A549 (cell line): ENCODE measurements at regions not wholly inside any gene's neighbourhood (a gene's known extent, or its start where the extent isn't known, plus 50 kb on each side); places are given as distances from the start of the nearest gene placed in this dataset.

Experiments used
- ATAC-seq, 2 experiments: fragments of 200-7000 bp in 1 of 2; fragments of >200 bp in 1 of 2; cut with Nextera tagmentation in 1 of 2; cut with Tn5 transposase in 1 of 2; 3 replicates each; pipeline versions ENCODE4 v1.8.0 to v1.9.1; 2018 to 2020; ENCODE audit warnings: mild to moderate bottlenecking in 1 of 2, moderate library complexity in 1 of 2
- CTCF ChIA-PET: fragments of 300-600 bp; sonication (Branson Sonifier 250); formaldehyde crosslinking; extraction: SDS; loops from one replicate; lab custom pipeline; 2021; ENCODE audit warnings: antibody characterized with exemption, inconsistent platforms; lab: Yijun Ruan, JAX
- POLR2A ChIA-PET: fragments of 350-600 bp; formaldehyde crosslinking; extraction: SDS; loops from one replicate; lab custom pipeline; 2021; ENCODE audit warnings: antibody characterized with exemption, inconsistent platforms; lab: Yijun Ruan, JAX
- DNase-seq, 2 experiments: peaks; one replicate each; pipeline versions ENCODE4 v3.0.0 to v3.0.0-alpha.2; 2011 to 2016; ENCODE audit warnings: low read depth in 1 of 2, low spot score in 1 of 2
- FAIRE-seq: peaks from 2 replicates; lab custom pipeline; 2011; peaks lifted over from hg19 to GRCh38; lab: Jason Lieb, UNC
- H3K27ac ChIP-seq, 2 experiments: fragments of >200 bp; sonication (Bioruptor Twin); formaldehyde crosslinking; 3 replicates each; pipeline ENCODE4 v1.5.1; 2016 to 2017
- H3K4me1 ChIP-seq: fragments of >200 bp; sonication (Bioruptor Twin); formaldehyde crosslinking; 3 replicates; pipeline ENCODE4 v1.6.1; 2016
- H3K4me2 ChIP-seq: fragments of >200 bp; sonication (Bioruptor Twin); formaldehyde crosslinking; 3 replicates; pipeline ENCODE4 v1.6.1; 2016
- H3K4me3 ChIP-seq: fragments of >200 bp; sonication (Bioruptor Twin); formaldehyde crosslinking; 3 replicates; pipeline ENCODE4 v1.5.1; 2016
- H3K9me3 ChIP-seq: fragments of >200 bp; sonication (Bioruptor Twin); formaldehyde crosslinking; 3 replicates; pipeline ENCODE4 v1.6.1; 2016
- ATOH8 ChIP-seq: fragments of 250-450 bp; sonication (Bioruptor Pico); IDR thresholded peaks from 2 replicates; pipeline ENCODE4 v1.5.0; 2020; ENCODE audit warnings: low read depth, mild to moderate bottlenecking, moderate library complexity
- BCL3 ChIP-seq: fragments of >200 bp; sonication (Bioruptor Twin); formaldehyde crosslinking; IDR thresholded peaks from 3 replicates; pipeline ENCODE4 v1.6.1; 2016
- BHLHE40 ChIP-seq: IDR thresholded peaks from 2 replicates; pipeline ENCODE4 v1.6.1; 2012; ENCODE audit warnings: low read depth, low read length, inconsistent platforms
- CBX2 ChIP-seq: fragments of 200-600 bp; sonication (generic); IDR thresholded peaks from 2 replicates; pipeline ENCODE4 v1.6.1; 2016; ENCODE audit warnings: low read depth, mild to moderate bottlenecking, borderline replicate concordance
- CBX8 ChIP-seq: fragments of 200-600 bp; sonication (generic); IDR thresholded peaks from 2 replicates; pipeline ENCODE4 v1.6.1; 2016
- CEBPB ChIP-seq, 2 experiments: fragments of >200 bp in 1 of 2; sonication (Bioruptor Twin) in 1 of 2; formaldehyde crosslinking in 1 of 2; IDR thresholded peaks; 2 replicates each; pipeline ENCODE4 v1.6.1; 2012 to 2016
- CTCF ChIP-seq: fragments of >200 bp; sonication (Bioruptor Twin); formaldehyde crosslinking; IDR thresholded peaks from 3 replicates; pipeline ENCODE4 v1.5.1; 2016
- EHF ChIP-seq: fragments of 250-450 bp; sonication (Bioruptor Pico); IDR thresholded peaks from 2 replicates; pipeline ENCODE4 v1.5.0; 2020; ENCODE audit warnings: mild to moderate bottlenecking
- ESRRA ChIP-seq: fragments of 150-350 bp; IDR thresholded peaks from 2 replicates; pipeline ENCODE4 v1.6.1; 2014; ENCODE audit warnings: mild to moderate bottlenecking, low read length, borderline replicate concordance
- FOSB ChIP-seq: fragments of 250-450 bp; sonication (Bioruptor Pico); IDR thresholded peaks from 2 replicates; pipeline ENCODE4 v1.5.0; 2020; ENCODE audit warnings: mild to moderate bottlenecking, moderate library complexity
- HDAC2 ChIP-seq: fragments of 200-600 bp; sonication (generic); IDR thresholded peaks from 2 replicates; pipeline ENCODE4 v1.6.1; 2016
- HES2 ChIP-seq: fragments of >200 bp; sonication (Bioruptor Twin); formaldehyde crosslinking; IDR thresholded peaks from 2 replicates; pipeline ENCODE4 v1.6.1; 2016
- HMGXB4 ChIP-seq: fragments of 250-450 bp; sonication (Bioruptor Pico); IDR thresholded peaks from 2 replicates; pipeline ENCODE4 v1.5.0; 2021; ENCODE audit warnings: mild to moderate bottlenecking, moderate library complexity, borderline replicate concordance
- HOXB13 ChIP-seq: fragments of 250-450 bp; sonication (Bioruptor Pico); IDR thresholded peaks from 2 replicates; pipeline ENCODE4 v1.5.0; 2020; ENCODE audit warnings: low read depth, mild to moderate bottlenecking, moderate library complexity
- JUNB ChIP-seq: fragments of >200 bp; sonication (Bioruptor Twin); formaldehyde crosslinking; IDR thresholded peaks from 2 replicates; pipeline ENCODE4 v1.6.1; 2016
- KDM5A ChIP-seq: fragments of 200-600 bp; sonication (generic); IDR thresholded peaks from 2 replicates; pipeline ENCODE4 v1.6.1; 2016; ENCODE audit warnings: antibody characterized with exemption, mild to moderate bottlenecking
- MAX ChIP-seq: IDR thresholded peaks from 2 replicates; pipeline ENCODE4 v1.6.1; 2012
- NPAS2 ChIP-seq: fragments of 250-450 bp; sonication (Bioruptor Pico); IDR thresholded peaks from 2 replicates; pipeline ENCODE4 v1.8.0; 2022; ENCODE audit warnings: mild to moderate bottlenecking, moderate library complexity, borderline replicate concordance
- NR3C1 ChIP-seq: fragments of >200 bp; sonication (Bioruptor Twin); formaldehyde crosslinking; IDR thresholded peaks from 3 replicates; pipeline ENCODE4 v1.6.1; 2017
- PHF8 ChIP-seq: fragments of 200-600 bp; sonication (generic); IDR thresholded peaks from 2 replicates; pipeline ENCODE4 v1.6.1; 2016; ENCODE audit warnings: low read depth, mild to moderate bottlenecking, antibody characterized with exemption, moderate library complexity, borderline replicate concordance
- RAD21 ChIP-seq, 2 experiments: fragments of >200 bp in 1 of 2; sonication (Bioruptor Twin) in 1 of 2; formaldehyde crosslinking in 1 of 2; IDR thresholded peaks in 1 of 2; conservative IDR thresholded peaks in 1 of 2; 2 replicates in 1 of 2; 3 replicates in 1 of 2; pipeline ENCODE4 v1.6.1; 2012 to 2018; ENCODE audit warnings: inconsistent platforms in 1 of 2
- RARB ChIP-seq: fragments of 250-450 bp; sonication (Bioruptor Pico); IDR thresholded peaks from 2 replicates; pipeline ENCODE4 v1.8.0; 2021; ENCODE audit warnings: mild to moderate bottlenecking, moderate library complexity
- TFCP2L1 ChIP-seq: fragments of 250-450 bp; sonication (Bioruptor Pico); IDR thresholded peaks from 2 replicates; pipeline ENCODE4 v1.5.0; 2021; ENCODE audit warnings: mild to moderate bottlenecking
- TP53 ChIP-seq: fragments of 250-450 bp; sonication (Bioruptor Pico); IDR thresholded peaks from 2 replicates; pipeline ENCODE4 v1.5.0; 2021; ENCODE audit warnings: mild to moderate bottlenecking, moderate library complexity
- USF2 ChIP-seq: fragments of 450-650 bp; IDR thresholded peaks from 2 replicates; pipeline ENCODE4 v1.6.1; 2014; ENCODE audit warnings: antibody characterized with exemption
- ZC3H11A ChIP-seq: fragments of 450-650 bp; IDR thresholded peaks from 2 replicates; pipeline ENCODE4 v1.6.1; 2014; ENCODE audit warnings: antibody characterized with exemption, mild to moderate bottlenecking
- ZFP36 ChIP-seq: fragments of 450-650 bp; IDR thresholded peaks from 2 replicates; pipeline ENCODE4 v1.6.1; 2014; ENCODE audit warnings: borderline replicate concordance; ENCODE audit not compliant: partially characterized antibody
- ZNF302 ChIP-seq: fragments of 250-450 bp; sonication (Bioruptor Pico); IDR thresholded peaks from 2 replicates; pipeline ENCODE4 v1.9.0; 2021; ENCODE audit warnings: inconsistent platforms, mild to moderate bottlenecking, moderate library complexity
- WGBS: methylation state at CpG from one replicate; pipeline ENCODE4 v1.1.6; 2017; ENCODE audit errors: missing lambda C conversion rate; 5-methylcytosine and 5-hydroxymethylcytosine counted together

GRCh38 chr20:54837226-54837625 lies 361.8 kb downstream of the DOK5 start:
- under 1% methylated on average over 4 of the region's 4 CpGs for WGBS
- Histone ChIP-seq H3K4me2 (no peak overlapping the region), H3K9me3 (no peaks in the 10 kb centered on the region), H3K4me1 (no peaks in the 10 kb centered on the region), H3K27ac (no peak overlapping the region), H3K4me3 (no peak overlapping the region)
- DNase-seq: no peak
- FAIRE-seq: no peak
- no peak for TF ChIP-seq ATOH8 (CRISPR knock-in tag)
- TF ChIP-seq NR3C1: no peak
- no peak for TF ChIP-seq CEBPB (IDR thresholded peaks at IDR 0.05)
- no peak for TF ChIP-seq BHLHE40
- TF ChIP-seq KDM5A: no peak
- TF ChIP-seq RARB (CRISPR knock-in tag): no peak
- TF ChIP-seq HOXB13 (CRISPR knock-in tag): no peak
- TF ChIP-seq NPAS2 (CRISPR knock-in tag): no peak
- no peak for TF ChIP-seq EHF (CRISPR knock-in tag)
- TF ChIP-seq TFCP2L1 (CRISPR knock-in tag): no peak
- TF ChIP-seq FOSB (CRISPR knock-in tag): no peak
- no peak for TF ChIP-seq HES2
- TF ChIP-seq ESRRA: no peak
- TF ChIP-seq USF2: no peak
- TF ChIP-seq PHF8: no peak
- TF ChIP-seq RAD21 (conservative IDR thresholded peaks at IDR 0.05 in 1 of 2, IDR thresholded peaks at IDR 0.05 in 1 of 2): no peak
- TF ChIP-seq TP53 (CRISPR knock-in tag): no peak
- ChIA-PET CTCF (no interaction called here), POLR2A (no interaction called here)
- ATAC-seq: no peak

GRCh38 chr20:54822386-54822785 lies 347.0 kb downstream of the DOK5 start:
- 3% methylated on average over 2 of the region's 2 CpGs for WGBS
- Histone ChIP-seq H3K4me1 (no peaks in the 10 kb centered on the region), H3K27ac (no peak overlapping the region), H3K9me3 (no peaks in the 10 kb centered on the region), H3K4me2 (no peak overlapping the region), H3K4me3 (no peak overlapping the region)
- FAIRE-seq (no peak), DNase-seq (no peak), ATAC-seq (no peak)
- no peak for TF ChIP-seq PHF8
- TF ChIP-seq ZNF302 (CRISPR knock-in tag): no peak
- no peak for TF ChIP-seq CTCF
- no peak for TF ChIP-seq EHF (CRISPR knock-in tag)
- no peak for TF ChIP-seq ZFP36
- no peak for TF ChIP-seq JUNB
- no peak for TF ChIP-seq ZC3H11A
- TF ChIP-seq BCL3: no peak
- no peak for TF ChIP-seq HDAC2
- no peak for TF ChIP-seq MAX
- TF ChIP-seq NPAS2 (CRISPR knock-in tag): no peak
- no peak for TF ChIP-seq CBX2
- no peak for TF ChIP-seq HOXB13 (CRISPR knock-in tag)
- TF ChIP-seq FOSB (CRISPR knock-in tag): no peak
- TF ChIP-seq CBX8: no peak
- no peak for TF ChIP-seq HES2
- TF ChIP-seq HMGXB4 (CRISPR knock-in tag): no peak
- CTCF ChIA-PET: no interaction called here
- POLR2A ChIA-PET: no interaction called here
